WTC11 (cell line): ENCODE measurements at regions not wholly inside any gene's neighbourhood (a gene's known extent, or its start where the extent isn't known, plus 50 kb on each side); places are given as distances from the start of the nearest gene placed in this dataset.

Experiments used
- ATAC-seq: fragments of 200-7000 bp; cut with Tn5 transposase; 2 replicates; pipeline ENCODE4 v1.10.0; 2021; ENCODE audit warnings: mild to moderate bottlenecking, moderate library complexity
- CTCF ChIA-PET: fragments of 300-600 bp; sonication (Branson Sonifier 250); formaldehyde crosslinking; loops from one replicate; lab custom pipeline; 2021; ENCODE audit warnings: antibody characterized with exemption; lab: Charles Lee
- POLR2A ChIA-PET: fragments of 350-600 bp; sonication (Branson Sonifier 250); formaldehyde crosslinking; loops from one replicate; lab custom pipeline; 2021; ENCODE audit warnings: antibody characterized with exemption; lab: Charles Lee
- DNase-seq: peaks from one replicate; pipeline ENCODE4 v3.0.0; 2021; ENCODE audit warnings: low spot score
- H3K27ac Mint-ChIP-seq: 2 replicates; pipeline ENCODE4 v1.8.0; 2021; ENCODE audit warnings: mixed read lengths
- H3K27me3 Mint-ChIP-seq: 2 replicates; pipeline ENCODE4 v1.8.0; 2021; ENCODE audit warnings: low read depth, mild to moderate bottlenecking, moderate library complexity, mixed read lengths
- H3K36me3 Mint-ChIP-seq: 2 replicates; pipeline ENCODE4 v1.8.0; 2021; ENCODE audit warnings: mixed read lengths
- H3K4me1 Mint-ChIP-seq: 2 replicates; pipeline ENCODE4 v1.8.0; 2022; ENCODE audit warnings: mixed read lengths
- H3K4me3 Mint-ChIP-seq: 2 replicates; pipeline ENCODE4 v1.8.0; 2021; ENCODE audit warnings: mild to moderate bottlenecking, moderate library complexity, mixed read lengths
- H3K9me3 Mint-ChIP-seq: 2 replicates; pipeline ENCODE4 v1.8.0; 2021; ENCODE audit warnings: mixed read lengths
- AR ChIP-seq: fragments of 250-450 bp; sonication (Bioruptor Pico); IDR thresholded peaks from 2 replicates; pipeline ENCODE4 v1.9.0; 2021; ENCODE audit warnings: mild to moderate bottlenecking
- CBFB ChIP-seq: sonication (generic); formaldehyde crosslinking; IDR thresholded peaks from 2 replicates; pipeline ENCODE4 v1.8.1; 2022; ENCODE audit warnings: mild to moderate bottlenecking, low read depth, missing genetic modification reagents
- FOXK1 ChIP-seq: sonication (generic); formaldehyde crosslinking; IDR thresholded peaks from 2 replicates; pipeline ENCODE4 v1.8.0; 2022; ENCODE audit warnings: mild to moderate bottlenecking, moderate library complexity, missing genetic modification reagents
- GRHL2 ChIP-seq: fragments of 250-450 bp; sonication (Bioruptor Pico); IDR thresholded peaks from 2 replicates; pipeline ENCODE4 v1.8.0; 2022; ENCODE audit warnings: mild to moderate bottlenecking, moderate library complexity; ENCODE audit not compliant: insufficient replicate concordance, severe bottlenecking
- JAZF1 ChIP-seq: fragments of 250-450 bp; sonication (Bioruptor Pico); IDR thresholded peaks from 2 replicates; pipeline ENCODE4 v1.9.0; 2021; ENCODE audit warnings: moderate library complexity, mild to moderate bottlenecking, inconsistent platforms
- MAX ChIP-seq: sonication (generic); formaldehyde crosslinking; IDR thresholded peaks from 2 replicates; pipeline ENCODE4 v1.8.0; 2022; ENCODE audit warnings: mild to moderate bottlenecking, missing genetic modification reagents
- MLX ChIP-seq: sonication (generic); formaldehyde crosslinking; IDR thresholded peaks from 2 replicates; pipeline ENCODE4 v1.8.1; 2023; ENCODE audit warnings: mild to moderate bottlenecking, missing genetic modification reagents, moderate library complexity
- MXD4 ChIP-seq: fragments of 250-450 bp; sonication (Bioruptor Pico); IDR thresholded peaks from 2 replicates; pipeline ENCODE4 v1.8.0; 2021; ENCODE audit warnings: mild to moderate bottlenecking, moderate library complexity, borderline replicate concordance
- NFE2L1 ChIP-seq: sonication (generic); formaldehyde crosslinking; IDR thresholded peaks from 2 replicates; pipeline ENCODE4 v1.8.1; 2023; ENCODE audit warnings: missing genetic modification reagents
- SMAD4 ChIP-seq: sonication (generic); formaldehyde crosslinking; IDR thresholded peaks from 2 replicates; pipeline ENCODE4 v1.8.0; 2022; ENCODE audit warnings: mild to moderate bottlenecking, missing genetic modification reagents
- USF2 ChIP-seq: sonication (generic); formaldehyde crosslinking; IDR thresholded peaks from 2 replicates; pipeline ENCODE4 v1.8.1; 2023; ENCODE audit warnings: mild to moderate bottlenecking, missing genetic modification reagents, moderate library complexity
- ZNF219 ChIP-seq: sonication (generic); formaldehyde crosslinking; IDR thresholded peaks from 2 replicates; pipeline ENCODE4 v1.8.0; 2023; ENCODE audit warnings: missing genetic modification reagents, mild to moderate bottlenecking, borderline replicate concordance
- ZNF263 ChIP-seq: sonication (generic); formaldehyde crosslinking; IDR thresholded peaks from 2 replicates; pipeline ENCODE4 v1.8.1; 2022; ENCODE audit warnings: low read depth, mild to moderate bottlenecking, moderate library complexity, missing genetic modification reagents
- ZNF425 ChIP-seq: fragments of 250-450 bp; sonication (Bioruptor Pico); conservative IDR thresholded peaks from 2 replicates; pipeline ENCODE4 v1.9.0; 2021; ENCODE audit warnings: mild to moderate bottlenecking
- ZNF671 ChIP-seq: fragments of 250-450 bp; sonication (Bioruptor Pico); IDR thresholded peaks from 2 replicates; pipeline ENCODE4 v1.8.0; 2021; ENCODE audit warnings: mild to moderate bottlenecking

GRCh38 chr2:237158194-237158593 lies 72.5 kb downstream of the COPS8 start:
- CTCF ChIA-PET, result no interaction called here

GRCh38 chr2:237159006-237159911 lies 73.6 kb downstream of the COPS8 start:
- ChIA-PET CTCF (interaction anchor here (0.6 to 1.2 kb wide), 2 partner anchors 26 to 1499 kb away, joined by 3 read pairs; no protein-coding TSS in a partner anchor), POLR2A (no interaction called here)
- H3K4me1 Mint-ChIP-seq, result peaks cover 20% of the 10 kb centered on the region
- H3K4me3 Mint-ChIP-seq, result no peak overlapping the region
- ATAC-seq, result no peak
- TF ChIP-seq MXD4 (CRISPR knock-in tag) (no peak), SMAD4 (CRISPR knock-in tag) (no peak), AR (CRISPR knock-in tag) (no peak), NFE2L1 (CRISPR knock-in tag) (no peak), CBFB (no peak), GRHL2 (CRISPR knock-in tag) (no peak), ZNF219 (CRISPR knock-in tag) (no peak), USF2 (CRISPR knock-in tag) (no peak), ZNF263 (no peak), MLX (CRISPR knock-in tag) (no peak), FOXK1 (CRISPR knock-in tag) (no peak), MAX (CRISPR knock-in tag) (no peak), JAZF1 (no peak)
- DNase-seq, result no peak
- H3K36me3 Mint-ChIP-seq, result peaks cover 3% of the 10 kb centered on the region; the same call in 1 of the 2 replicates
- H3K27me3 Mint-ChIP-seq, result no peaks in the 10 kb centered on the region; the same call in none of the 2 replicates
- H3K9me3 Mint-ChIP-seq, result peaks cover 13% of the 10 kb centered on the region
- no peak overlapping the region for H3K27ac Mint-ChIP-seq

More at GRCh38 chr2:237158194-237158593, 72.5 kb downstream of the COPS8 start:
- Mint-ChIP-seq H3K4me3 (no peak overlapping the region), H3K4me1 (peaks cover 20% of the 10 kb centered on the region), H3K9me3 (peaks cover 13% of the 10 kb centered on the region), H3K36me3 (peaks cover 3% of the 10 kb centered on the region; the same call in 1 of the 2 replicates), H3K27me3 (no peaks in the 10 kb centered on the region; the same call in none of the 2 replicates)
- ATAC-seq, result no peak
- POLR2A ChIA-PET, result no interaction called here
- TF ChIP-seq ZNF425 (CRISPR knock-in tag), result no peak
- no peak for TF ChIP-seq ZNF671
- TF ChIP-seq, all 79 proteins: peak for 0
- no peak for DNase-seq
- H3K27ac Mint-ChIP-seq, result no peak overlapping the region
